ENCODE measurements at regions not wholly inside any gene's neighbourhood (a gene's known extent, or its start where the extent isn't known, plus 50 kb on each side); places are given as distances from the start of the nearest gene placed in this dataset.

DNA sequence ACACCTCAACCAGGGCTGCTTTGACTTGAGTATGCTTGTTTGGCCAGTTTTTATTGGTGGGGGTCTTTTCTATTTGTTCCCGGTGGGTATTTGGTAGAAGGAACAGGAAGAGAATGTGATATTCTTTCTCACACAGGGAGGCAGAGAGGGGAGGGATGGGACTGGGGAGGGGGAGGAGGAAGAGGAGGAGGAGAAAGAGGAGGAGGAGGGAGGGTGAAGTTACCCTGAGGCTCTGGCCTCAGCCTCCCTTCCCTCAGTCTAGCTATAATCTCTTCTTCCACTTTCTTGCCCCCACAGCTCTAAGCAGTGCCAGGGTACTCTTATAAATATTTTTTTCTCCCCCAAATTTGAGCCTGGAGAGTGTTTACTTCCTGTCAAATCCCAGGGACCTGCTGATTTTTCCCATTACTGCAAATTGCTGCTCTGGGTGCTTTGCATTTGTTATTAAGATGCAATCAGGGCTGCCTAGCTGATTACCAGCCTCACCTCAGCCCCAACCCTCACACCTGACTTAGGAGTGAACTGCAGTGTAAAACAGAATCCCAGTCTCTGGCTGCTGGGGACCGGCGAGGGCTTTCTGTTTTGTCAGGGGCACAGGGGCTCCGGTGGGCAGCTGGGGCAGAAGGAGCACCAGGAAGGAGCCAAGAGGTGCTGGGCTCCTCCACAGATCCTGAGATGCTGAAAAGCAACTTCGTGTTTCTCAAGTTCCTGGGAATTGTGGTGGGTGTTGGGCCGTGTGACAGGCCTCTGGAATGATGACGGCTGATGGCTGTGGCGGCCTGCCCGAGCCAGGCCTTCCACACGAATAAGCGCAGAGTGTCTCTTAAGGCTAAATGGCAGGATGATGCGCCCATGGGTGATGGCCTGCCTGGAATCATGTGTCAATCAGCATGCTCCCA is 141.4 kb downstream of the CD83 start:
- TF ChIP-seq, protein P1, sequence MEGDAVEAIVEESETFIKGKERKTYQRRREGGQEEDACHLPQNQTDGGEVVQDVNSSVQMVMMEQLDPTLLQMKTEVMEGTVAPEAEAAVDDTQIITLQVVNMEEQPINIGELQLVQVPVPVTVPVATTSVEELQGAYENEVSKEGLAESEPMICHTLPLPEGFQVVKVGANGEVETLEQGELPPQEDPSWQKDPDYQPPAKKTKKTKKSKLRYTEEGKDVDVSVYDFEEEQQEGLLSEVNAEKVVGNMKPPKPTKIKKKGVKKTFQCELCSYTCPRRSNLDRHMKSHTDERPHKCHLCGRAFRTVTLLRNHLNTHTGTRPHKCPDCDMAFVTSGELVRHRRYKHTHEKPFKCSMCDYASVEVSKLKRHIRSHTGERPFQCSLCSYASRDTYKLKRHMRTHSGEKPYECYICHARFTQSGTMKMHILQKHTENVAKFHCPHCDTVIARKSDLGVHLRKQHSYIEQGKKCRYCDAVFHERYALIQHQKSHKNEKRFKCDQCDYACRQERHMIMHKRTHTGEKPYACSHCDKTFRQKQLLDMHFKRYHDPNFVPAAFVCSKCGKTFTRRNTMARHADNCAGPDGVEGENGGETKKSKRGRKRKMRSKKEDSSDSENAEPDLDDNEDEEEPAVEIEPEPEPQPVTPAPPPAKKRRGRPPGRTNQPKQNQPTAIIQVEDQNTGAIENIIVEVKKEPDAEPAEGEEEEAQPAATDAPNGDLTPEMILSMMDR (IDR thresholded peaks at IDR 0.05), result no peak
- TF ChIP-seq POLR2A (IDR thresholded peaks at IDR 0.05) (no peak), POLR2AphosphoS5 (IDR thresholded peaks at IDR 0.05) (no peak)
